H9 (cell line): ENCODE measurements at regions not wholly inside any gene's neighbourhood (a gene's known extent, or its start where the extent isn't known, plus 50 kb on each side); places are given as distances from the start of the nearest gene placed in this dataset.

Source experiments
- DNase-seq: peaks from one replicate; pipeline ENCODE4 v3.0.0-alpha.2; 2017
- H2AFZ ChIP-seq: one replicate; pipeline ENCODE4 v1.6.1; 2013; ENCODE audit warnings: mild to moderate bottlenecking, low read length, control low read depth, moderate library complexity
- H2AK5ac ChIP-seq: 2 replicates; pipeline ENCODE4 v1.6.1; 2013; ENCODE audit warnings: low read length, control low read depth, mixed read lengths; ENCODE audit not compliant: insufficient read length
- H2BK120ac ChIP-seq: one replicate; pipeline ENCODE4 v1.6.1; 2013; ENCODE audit warnings: low read depth, mild to moderate bottlenecking, low read length, control low read depth, inconsistent platforms; ENCODE audit not compliant: poor library complexity, severe bottlenecking
- H2BK12ac ChIP-seq: 2 replicates; pipeline ENCODE4 v1.6.1; 2013; ENCODE audit warnings: low read length, control low read depth, mixed read lengths, low read depth; ENCODE audit not compliant: insufficient read length
- H2BK15ac ChIP-seq: 2 replicates; pipeline ENCODE4 v1.6.1; 2013; ENCODE audit warnings: low read depth, low read length, control low read depth
- H2BK20ac ChIP-seq: one replicate; pipeline ENCODE4 v1.6.1; 2013; ENCODE audit warnings: low read depth, mild to moderate bottlenecking, low read length, control low read depth, inconsistent platforms; ENCODE audit not compliant: poor library complexity, severe bottlenecking
- H2BK5ac ChIP-seq: 2 replicates; pipeline ENCODE4 v1.6.1; 2013; ENCODE audit warnings: low read length, control low read depth, mixed read lengths; ENCODE audit not compliant: insufficient read length
- H3K14ac ChIP-seq: 2 replicates; pipeline ENCODE4 v1.6.1; 2013; ENCODE audit warnings: low read length, control low read depth; ENCODE audit not compliant: insufficient read depth
- H3K18ac ChIP-seq: 2 replicates; pipeline ENCODE4 v1.6.1; 2013; ENCODE audit warnings: low read depth, mild to moderate bottlenecking, mixed read lengths, low read length, control low read depth; ENCODE audit not compliant: insufficient read length
- H3K23ac ChIP-seq: 2 replicates; pipeline ENCODE4 v1.6.1; 2013; ENCODE audit warnings: low read length, control low read depth, mixed read lengths, low read depth; ENCODE audit not compliant: insufficient read length
- H3K23me2 ChIP-seq: 2 replicates; pipeline ENCODE4 v1.6.1; 2013; ENCODE audit warnings: low read depth, mild to moderate bottlenecking, mixed read lengths, low read length, control low read depth; ENCODE audit not compliant: insufficient read length, poor library complexity, severe bottlenecking
- H3K27ac ChIP-seq: 2 replicates; pipeline ENCODE4 v1.5.1; 2013; ENCODE audit warnings: low read length, control low read depth, mixed read lengths, low read depth; ENCODE audit not compliant: insufficient read length
- H3K27me3 ChIP-seq: 2 replicates; pipeline ENCODE4 v1.6.1; 2013; ENCODE audit warnings: low read length, control low read depth, inconsistent platforms; ENCODE audit not compliant: insufficient read depth
- H3K4ac ChIP-seq: 2 replicates; pipeline ENCODE4 v1.6.1; 2013; ENCODE audit warnings: low read depth, mild to moderate bottlenecking, control low read depth, inconsistent platforms, low read length, moderate library complexity
- H3K4me1 ChIP-seq: 2 replicates; pipeline ENCODE4 v1.6.1; 2013; ENCODE audit warnings: low read length, control low read depth, inconsistent platforms; ENCODE audit not compliant: insufficient read depth
- H3K4me2 ChIP-seq: 2 replicates; pipeline ENCODE4 v1.6.1; 2013; ENCODE audit warnings: low read length, control low read depth, mixed read lengths; ENCODE audit not compliant: insufficient read length, insufficient read depth
- H3K56ac ChIP-seq: 2 replicates; pipeline ENCODE4 v1.6.1; 2013; ENCODE audit warnings: low read depth, mild to moderate bottlenecking, mixed read lengths, low read length, control low read depth; ENCODE audit not compliant: insufficient read length
- H3K79me1 ChIP-seq: 2 replicates; pipeline ENCODE4 v1.6.1; 2013; ENCODE audit warnings: low read depth, mild to moderate bottlenecking, moderate library complexity, low read length, control low read depth, inconsistent platforms; ENCODE audit not compliant: insufficient read depth, poor library complexity, severe bottlenecking
- H3K79me2 ChIP-seq: 2 replicates; pipeline ENCODE4 v1.6.1; 2013; ENCODE audit warnings: low read length, control low read depth, inconsistent platforms; ENCODE audit not compliant: insufficient read depth
- H3K9ac ChIP-seq: 2 replicates; pipeline ENCODE4 v1.6.1; 2013; ENCODE audit warnings: low read length, control low read depth, mixed read lengths; ENCODE audit not compliant: insufficient read length; ENCODE audit errors: extremely low read depth
- H3K9me3 ChIP-seq: one replicate; pipeline ENCODE4 v1.6.1; 2013; ENCODE audit warnings: low read depth, low read length, inconsistent platforms; ENCODE audit not compliant: control insufficient read depth
- H3T11ph ChIP-seq: one replicate; pipeline ENCODE4 v1.6.1; 2013; ENCODE audit warnings: mild to moderate bottlenecking, low read length, control low read depth, inconsistent platforms
- H4K20me1 ChIP-seq: one replicate; pipeline ENCODE4 v1.6.1; 2013; ENCODE audit not compliant: control insufficient read depth, insufficient read length, insufficient read depth
- H4K5ac ChIP-seq: 2 replicates; pipeline ENCODE4 v1.6.1; 2013; ENCODE audit warnings: low read depth, mild to moderate bottlenecking, mixed read lengths, low read length, control low read depth; ENCODE audit not compliant: insufficient read length
- H4K8ac ChIP-seq: replicated peaks from 2 replicates; pipeline ENCODE4 v1.6.1; 2013; ENCODE audit warnings: low read length, control low read depth, mixed read lengths, low read depth; ENCODE audit not compliant: insufficient read length
- H4K91ac ChIP-seq: 2 replicates; pipeline ENCODE4 v1.6.1; 2013; ENCODE audit warnings: low read depth, mild to moderate bottlenecking, moderate library complexity, mixed read lengths, low read length, control low read depth; ENCODE audit not compliant: insufficient read length
- H3K27ac Mint-ChIP-seq, 3 experiments: 2 replicates in 2 of 3; 3 replicates in 1 of 3; pipeline ENCODE4 v1.8.0; 2020 to 2021; ENCODE audit warnings: mixed read lengths in 3 of 3, mild to moderate bottlenecking in 1 of 3, moderate library complexity in 1 of 3
- H3K27me3 Mint-ChIP-seq: 2 replicates; pipeline ENCODE4 v1.8.0; 2021; ENCODE audit warnings: low read depth, mild to moderate bottlenecking, moderate library complexity, mixed read lengths
- H3K36me3 Mint-ChIP-seq, 3 experiments: 2 replicates in 2 of 3; 3 replicates in 1 of 3; pipeline ENCODE4 v1.8.0; 2020 to 2021; ENCODE audit warnings: low read depth in 3 of 3, mixed read lengths in 3 of 3; ENCODE audit not compliant: insufficient read depth in 1 of 3
- H3K4me1 Mint-ChIP-seq, 2 experiments: 2 replicates each; pipeline ENCODE4 v1.8.0; 2020; ENCODE audit warnings: mixed read lengths in 2 of 2
- H3K4me3 Mint-ChIP-seq, 2 experiments: 2 replicates in 1 of 2; 3 replicates in 1 of 2; pipeline ENCODE4 v1.8.0; 2020 to 2021; ENCODE audit warnings: mild to moderate bottlenecking in 2 of 2, mixed read lengths in 2 of 2, moderate library complexity in 1 of 2
- H3K9me3 Mint-ChIP-seq, 2 experiments: 2 replicates in 1 of 2; 3 replicates in 1 of 2; pipeline ENCODE4 v1.8.0; 2020; ENCODE audit warnings: mild to moderate bottlenecking in 2 of 2, mixed read lengths in 2 of 2, moderate library complexity in 1 of 2
- CTCF ChIP-seq: fragments of 200-600 bp; sonication (generic); conservative IDR thresholded peaks from 3 replicates; pipeline ENCODE4 v1.8.0; 2021; ENCODE audit warnings: antibody characterized with exemption, mild to moderate bottlenecking
- WGBS: extraction: QIAGEN DNeasy Blood & Tissue Kit; methylation state at CpG from one replicate; pipeline ENCODE4 v1.1.7; 2013; ENCODE audit warnings: missing lambda C conversion rate, low lambda C conversion rate, mixed read lengths; ENCODE audit not compliant: insufficient read length; ENCODE audit errors: extremely low coverage; 5-methylcytosine and 5-hydroxymethylcytosine counted together

- WGBS: no CpG with 5 or more reads among the region's 2 CpGs
- H3K14ac ChIP-seq: no peak overlapping the region
- H4K20me1 ChIP-seq: no peaks in the 10 kb centered on the region
- H3K27me3 ChIP-seq: no peaks in the 10 kb centered on the region
- no peak overlapping the region for H3K4me2 ChIP-seq
- no peak overlapping the region for H3K18ac ChIP-seq
- no peak overlapping the region for H3K9ac ChIP-seq
- Mint-ChIP-seq H3K4me3 (no peak overlapping the region), H3K9me3 (no peaks in the 10 kb centered on the region), H3K4me1 (peaks cover 3 to 6% of the 10 kb centered on the region in 2 experiments), H3K27me3 (no peaks in the 10 kb centered on the region), H3K36me3 (no peaks in the 10 kb centered on the region; a peak in 1 of 7 replicates), H3K27ac (no peak overlapping the region; a peak in 1 of 7 replicates)
- H2BK5ac ChIP-seq: no peak overlapping the region
- H4K5ac ChIP-seq: no peak overlapping the region
- H3K79me2 ChIP-seq: no peaks in the 10 kb centered on the region
- H4K8ac ChIP-seq: no peak overlapping the region
- H2AFZ ChIP-seq: no peak overlapping the region
- no peaks in the 10 kb centered on the region for H3K9me3 ChIP-seq
- H3T11ph ChIP-seq: no peak overlapping the region
- H3K23me2 ChIP-seq: no peaks in the 10 kb centered on the region
- H2BK20ac ChIP-seq: no peak overlapping the region
- no peak overlapping the region for H2BK120ac ChIP-seq
- no peak overlapping the region for H2BK12ac ChIP-seq
- DNase-seq: no peak
- no peak for TF ChIP-seq CTCF
- no peak overlapping the region for H4K91ac ChIP-seq
- H3K23ac ChIP-seq: no peak overlapping the region
- no peak overlapping the region for H2BK15ac ChIP-seq
- no peak overlapping the region for H2AK5ac ChIP-seq
- H3K56ac ChIP-seq: no peak overlapping the region
- H3K79me1 ChIP-seq: no peaks in the 10 kb centered on the region
- H3K4me1 ChIP-seq: no peaks in the 10 kb centered on the region
- H3K27ac ChIP-seq: no peak overlapping the region
- no peak overlapping the region for H3K4ac ChIP-seq
Observed at GRCh38 chr6:139872665-139873064, 498.2 kb upstream of the CITED2 start.
